HG02852 (cell line): ENCODE measurements at regions not wholly inside any gene's neighbourhood (a gene's known extent, or its start where the extent isn't known, plus 50 kb on each side); places are given as distances from the start of the nearest gene placed in this dataset.
"Not testable (repeated sequence)": the region's sequence is repeated elsewhere in the genome, so short reads cannot be mapped to it uniquely, and the experiment has no call there.

Experiments used
- ATAC-seq: cut with Tn5 transposase; IDR thresholded peaks from one replicate; pipeline ENCODE4 v1.9.1; 2021; ENCODE audit warnings: mild to moderate bottlenecking, moderate library complexity; ENCODE audit not compliant: unreplicated experiment

DNA sequence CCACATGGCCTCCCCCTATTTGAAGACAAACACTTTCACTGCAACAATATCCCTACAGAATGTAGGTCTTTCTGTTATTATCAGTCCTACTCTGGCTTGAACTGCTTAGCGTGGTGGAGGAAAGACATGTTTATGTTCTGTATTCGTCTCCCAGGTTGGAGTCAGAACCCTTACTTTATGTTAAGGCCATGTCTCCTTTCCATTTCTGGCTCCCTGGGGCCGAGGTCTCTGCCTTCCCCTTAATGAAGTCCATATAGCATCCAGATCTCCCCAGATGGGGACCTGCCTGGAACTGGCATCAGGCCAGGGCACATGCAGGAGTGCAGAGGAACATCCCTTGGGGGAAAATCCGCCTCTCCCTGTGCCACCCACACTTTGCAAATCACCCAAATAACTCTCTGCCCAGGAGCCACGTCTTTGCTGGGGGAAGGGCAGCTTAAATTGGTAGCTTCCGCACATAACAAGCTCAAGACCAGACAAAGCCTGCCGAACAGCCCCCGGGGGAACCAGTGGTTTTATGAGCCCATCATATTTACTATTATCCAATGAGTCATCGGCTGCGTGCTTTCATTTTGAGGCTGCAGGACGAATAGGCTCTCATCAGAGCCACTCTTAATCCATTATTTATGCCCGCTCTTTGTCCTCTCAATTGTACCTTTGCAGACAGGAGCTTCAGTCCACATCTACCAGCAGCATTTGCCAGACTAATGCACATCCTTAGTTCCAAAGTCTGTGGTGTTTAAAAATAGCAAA is 237.0 kb downstream of the UACA start:
- no peak for ATAC-seq

DNA sequence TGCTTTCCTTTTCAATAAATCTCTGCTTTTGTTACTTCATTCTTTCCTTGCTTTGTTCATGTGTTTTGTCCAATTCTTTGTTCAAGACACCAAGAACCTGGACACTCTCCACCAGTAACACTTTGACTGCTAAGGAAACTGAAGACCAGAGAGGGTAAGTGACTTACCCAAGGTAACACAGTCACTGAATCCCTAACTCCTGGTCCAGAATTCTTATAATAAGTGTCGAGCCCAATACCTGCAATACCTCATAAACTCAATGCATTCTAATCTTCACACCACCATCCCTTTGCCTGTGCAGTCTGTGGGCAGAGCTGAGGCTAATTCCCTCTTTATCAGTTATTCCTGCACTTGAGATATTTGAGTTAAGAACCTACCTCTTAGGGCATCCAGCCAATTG is 237.8 kb downstream of the UACA start:
- no peak for ATAC-seq

DNA sequence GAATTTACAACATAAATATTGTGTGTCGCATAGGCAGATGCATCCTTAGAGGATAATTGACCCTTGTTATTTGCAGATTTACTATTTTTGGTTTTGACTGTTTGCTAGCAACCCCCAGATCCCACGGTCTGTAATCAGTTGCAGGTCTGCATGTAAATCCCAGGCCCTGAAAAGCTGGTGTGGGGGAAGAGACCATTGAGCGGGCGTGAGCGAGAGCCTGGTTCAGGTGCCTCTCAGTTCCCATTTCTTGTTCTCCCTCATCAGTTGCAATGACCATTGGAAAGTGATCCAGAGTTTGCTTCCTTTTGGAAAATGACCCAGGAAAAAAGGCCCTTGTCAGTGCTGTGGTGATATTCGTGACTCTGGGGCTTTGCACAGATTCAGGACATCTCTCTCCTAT is 238.9 kb downstream of the UACA start:
- no peak for ATAC-seq

DNA sequence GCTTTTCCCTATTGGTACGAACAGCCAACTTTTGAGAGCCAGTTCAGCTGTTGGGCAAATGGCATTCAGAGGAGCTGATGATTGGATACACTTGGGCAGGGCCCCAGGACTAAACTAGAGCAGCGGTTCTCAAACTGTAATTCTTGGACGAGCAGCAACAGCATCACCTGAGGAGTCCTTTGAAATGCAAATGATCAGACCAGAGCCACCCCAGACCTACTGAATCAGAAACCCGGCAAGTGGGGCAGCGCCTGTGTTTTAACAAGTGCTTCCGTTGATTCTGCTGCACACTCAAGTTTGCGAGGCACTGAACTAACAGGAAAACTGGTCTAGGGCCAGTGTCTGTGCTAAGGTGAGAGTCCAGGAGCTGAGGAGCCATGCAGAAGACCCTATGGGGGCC is 239.7 kb downstream of the UACA start:
- no peak for ATAC-seq

DNA sequence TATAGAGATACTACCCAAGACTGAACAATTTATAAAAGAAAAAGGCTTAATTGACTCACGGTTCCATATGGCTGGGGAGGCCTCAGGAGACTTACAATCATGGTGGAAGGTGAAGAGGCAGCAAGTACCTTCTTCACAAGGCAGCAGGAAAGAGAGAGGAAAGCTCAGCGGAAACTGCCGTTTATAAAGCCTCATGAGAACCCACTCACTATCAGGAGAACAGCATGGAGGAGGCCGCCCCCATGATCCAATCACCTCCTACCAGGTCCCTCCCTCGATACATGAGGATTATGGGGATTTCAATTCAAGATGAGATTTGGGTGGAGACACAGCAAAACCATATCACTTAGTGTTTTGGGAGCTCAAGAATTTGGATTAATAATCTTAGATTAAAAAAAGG is 240.2 kb downstream of the UACA start:
- no peak for ATAC-seq

DNA sequence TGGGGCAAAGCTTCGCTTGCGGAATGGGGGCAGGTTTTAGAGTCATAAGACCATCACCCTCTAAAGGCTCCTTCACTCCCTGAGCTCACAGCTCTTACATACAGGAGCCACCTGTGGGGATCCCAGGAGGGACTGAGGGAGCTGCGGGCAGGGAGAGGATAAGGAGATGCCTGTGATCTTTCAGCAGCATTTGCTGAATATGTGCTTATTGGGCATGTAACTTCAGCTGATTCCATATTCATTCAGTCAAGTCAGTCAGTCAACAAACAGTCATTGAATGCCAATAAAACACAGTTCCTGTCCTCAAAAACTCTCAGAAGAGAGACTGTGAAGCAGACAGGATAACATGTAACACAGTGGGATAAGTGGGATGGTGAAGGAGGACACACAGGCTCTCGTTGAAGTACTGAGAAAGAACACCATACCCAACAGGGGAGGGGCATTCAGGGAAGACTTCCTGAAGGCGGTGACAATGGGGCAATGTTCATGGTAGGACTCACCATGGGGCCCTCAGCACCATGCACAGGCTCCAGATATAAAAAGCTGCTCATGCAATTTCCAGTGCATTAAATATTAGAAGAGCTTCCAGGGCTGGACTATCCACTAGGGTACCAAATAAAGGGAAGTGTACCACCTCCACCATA is 240.9 kb downstream of the UACA start:
- no peak for ATAC-seq

DNA sequence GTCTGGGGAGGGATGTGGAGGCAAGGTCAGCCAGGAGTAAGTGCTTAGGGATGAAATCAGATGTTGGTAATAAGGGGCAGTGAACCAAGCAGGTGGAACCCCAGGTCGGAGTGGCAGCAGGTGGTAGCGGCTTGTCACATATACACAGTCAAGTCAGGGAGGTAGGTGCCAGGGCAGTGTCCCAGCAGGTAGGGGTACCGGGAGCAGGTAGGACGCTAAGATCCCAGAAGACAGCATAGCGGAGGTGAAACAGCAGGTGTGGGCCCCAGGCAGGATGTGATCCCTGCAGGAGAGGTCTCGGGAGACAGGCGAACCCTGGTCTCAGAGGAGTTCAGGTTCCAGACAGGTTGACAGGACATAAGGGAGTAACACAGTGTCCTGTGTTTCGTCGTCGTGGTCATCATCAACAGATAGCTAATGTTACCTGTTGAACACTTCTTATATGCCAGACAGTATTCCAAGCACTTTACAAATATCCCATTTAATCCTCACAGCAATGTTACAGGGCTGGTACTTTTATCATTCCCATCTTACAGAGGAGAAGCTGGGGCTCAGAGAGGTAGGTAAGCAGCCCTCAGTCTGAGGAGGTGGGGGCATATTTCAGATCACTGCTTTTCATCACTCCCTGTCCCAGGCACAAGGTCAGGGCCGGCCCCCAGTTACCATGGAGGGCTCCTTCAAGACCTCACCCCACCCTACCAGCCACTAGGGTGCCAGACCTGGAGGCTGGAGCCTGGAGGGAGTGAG is 241.6 kb downstream of the UACA start:
- ATAC-seq, result no peak

DNA sequence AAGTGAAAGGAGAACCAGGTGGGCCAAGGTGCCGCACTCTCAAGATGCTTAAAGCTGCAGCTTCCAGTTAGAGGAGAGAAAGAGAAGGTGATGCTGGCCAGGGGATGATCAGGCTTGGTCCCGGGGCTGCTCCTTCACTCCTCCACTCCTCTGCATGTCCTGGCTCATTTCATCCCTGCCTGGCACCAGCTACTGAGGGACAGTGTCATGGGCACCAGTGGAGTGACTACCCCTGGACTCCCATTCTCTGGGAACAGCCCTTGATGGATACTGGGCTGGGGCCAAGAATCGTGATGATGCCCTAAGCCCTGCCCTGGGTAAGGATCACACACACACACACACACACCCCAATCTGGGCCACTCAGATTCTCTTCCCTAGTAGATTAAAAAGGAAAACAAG is 243.7 kb downstream of the UACA start:
- no peak for ATAC-seq

DNA sequence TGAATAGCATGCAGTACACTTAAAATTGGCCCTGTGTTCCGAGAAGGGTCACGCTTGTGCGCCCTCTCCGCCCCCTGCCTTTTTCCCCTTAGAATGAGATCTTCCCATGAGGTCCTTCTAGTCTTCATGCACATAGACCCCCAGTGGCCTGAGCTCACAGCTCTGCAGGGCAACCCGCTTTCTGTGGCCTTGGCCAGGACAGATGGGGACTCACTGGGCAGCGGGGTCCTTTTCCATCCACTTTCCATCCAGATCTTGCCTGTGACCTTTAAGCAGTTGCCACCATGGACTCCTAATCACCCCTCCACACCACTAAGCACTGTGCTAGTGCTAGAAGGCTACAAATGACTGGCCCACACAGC is 244.4 kb downstream of the UACA start:
- no peak for ATAC-seq

DNA sequence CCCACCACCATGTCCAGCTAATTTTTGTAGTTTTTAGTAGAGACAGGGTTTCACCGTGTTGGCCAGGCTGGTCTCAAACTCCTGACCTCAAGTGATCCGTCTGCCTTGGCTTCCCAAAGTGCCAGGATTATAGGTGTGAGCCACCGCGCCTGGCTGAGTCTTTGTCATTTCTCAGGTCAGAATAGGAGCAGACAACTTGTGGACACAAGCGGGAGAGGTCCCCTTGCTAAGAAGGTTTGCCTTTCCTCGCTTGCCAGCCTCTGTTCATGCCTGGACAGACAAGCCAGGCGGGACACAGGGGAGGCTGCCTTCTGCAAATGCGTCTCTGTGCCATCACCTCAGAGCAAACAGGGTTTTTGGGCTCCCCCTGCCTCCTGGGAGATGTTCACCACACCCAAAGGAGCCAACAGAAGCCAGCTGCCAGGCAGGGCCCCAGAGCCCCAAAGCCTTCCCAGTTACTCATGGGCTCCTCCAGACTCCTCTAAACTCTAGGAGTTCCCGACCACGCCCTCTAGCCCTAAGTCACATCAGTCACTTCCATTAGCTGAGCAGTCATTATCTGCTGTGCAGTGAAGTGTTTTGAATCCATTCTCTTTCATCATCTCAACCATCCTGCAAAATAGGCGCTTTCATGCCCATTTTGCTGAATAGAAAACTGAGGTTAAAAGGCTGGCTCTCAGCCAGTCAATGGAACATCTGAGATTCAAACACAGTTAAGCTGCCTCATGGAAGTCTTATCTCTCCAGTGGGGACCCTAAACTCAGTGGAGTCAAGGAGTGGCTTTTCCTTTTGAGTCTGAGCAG is 245.0 kb downstream of the UACA start:
- no peak for ATAC-seq

DNA sequence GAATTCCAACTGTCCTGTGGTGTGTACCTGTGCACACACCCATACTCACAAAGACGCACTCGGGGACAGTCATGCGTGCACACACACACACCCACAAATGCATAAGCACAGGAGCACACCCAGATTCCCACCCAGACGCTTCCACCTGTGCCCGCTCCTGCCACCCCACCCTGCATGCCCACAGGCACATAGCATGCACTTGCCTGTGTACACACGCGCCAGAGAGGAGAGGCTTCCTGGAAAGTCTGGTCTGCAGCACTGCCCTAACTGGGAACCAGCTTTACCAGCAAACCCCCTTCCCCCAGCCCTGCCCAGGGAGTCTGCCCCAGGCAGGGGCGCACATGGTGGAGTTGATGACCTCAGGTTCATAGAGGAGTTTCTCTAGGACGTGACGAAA is 246.2 kb downstream of the UACA start:
- no peak for ATAC-seq

DNA sequence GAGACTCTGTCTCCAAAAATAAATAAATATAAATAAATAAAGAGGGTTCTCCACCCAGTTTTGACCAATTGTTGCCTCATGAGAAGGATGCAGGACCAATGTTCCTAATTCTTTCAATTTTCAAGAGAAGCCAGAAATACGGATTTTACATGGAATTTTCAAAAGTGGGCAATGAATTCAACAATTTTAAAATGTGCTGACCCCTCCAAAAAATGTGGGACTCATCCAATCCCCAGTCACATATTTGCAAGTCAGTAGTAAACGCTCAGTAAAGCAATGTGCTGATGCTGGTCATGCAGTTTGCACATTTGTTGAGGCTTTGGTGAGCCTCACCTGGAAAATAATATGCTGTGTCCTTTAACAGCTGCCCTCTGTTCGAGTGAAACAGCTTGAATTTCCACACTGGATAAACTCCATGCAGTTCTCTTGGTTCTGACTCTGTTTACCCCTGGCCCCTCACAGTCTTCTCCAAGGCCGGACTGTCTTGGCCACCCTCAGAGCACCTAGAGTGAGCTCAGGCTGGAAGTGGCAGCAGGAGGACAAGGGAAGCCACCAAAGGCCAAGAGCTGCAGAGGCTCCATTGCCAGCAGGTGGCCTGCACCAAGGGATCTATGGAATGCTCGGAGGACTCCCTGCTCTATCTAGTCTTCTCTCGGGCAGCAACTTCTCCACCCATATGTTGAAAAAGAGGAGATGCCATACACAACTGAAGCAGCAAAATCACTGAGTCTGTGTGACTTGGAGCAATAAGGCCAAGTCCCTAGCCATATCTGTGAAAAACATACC is 246.8 kb downstream of the UACA start:
- no peak for ATAC-seq

DNA sequence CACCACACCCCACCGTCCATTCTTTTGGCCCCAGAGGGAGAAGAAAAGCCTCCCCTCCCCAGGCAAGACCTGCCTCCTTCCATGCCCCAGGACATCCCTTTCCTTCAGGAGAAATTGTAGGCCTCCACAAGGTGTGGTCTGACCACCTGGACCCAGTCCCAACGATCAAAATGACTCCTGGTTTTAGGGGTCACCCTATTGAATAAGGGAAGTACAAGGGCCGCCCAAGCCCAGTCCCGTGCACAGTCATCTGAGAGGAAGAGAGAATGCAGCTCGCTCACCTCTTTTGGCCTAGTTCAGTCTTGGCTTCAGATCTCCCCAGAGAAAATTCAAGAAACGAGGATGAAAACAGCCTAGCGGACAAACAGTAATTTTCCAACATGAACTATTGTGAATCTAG is 249.1 kb downstream of the UACA start:
- ATAC-seq, result no peak

DNA sequence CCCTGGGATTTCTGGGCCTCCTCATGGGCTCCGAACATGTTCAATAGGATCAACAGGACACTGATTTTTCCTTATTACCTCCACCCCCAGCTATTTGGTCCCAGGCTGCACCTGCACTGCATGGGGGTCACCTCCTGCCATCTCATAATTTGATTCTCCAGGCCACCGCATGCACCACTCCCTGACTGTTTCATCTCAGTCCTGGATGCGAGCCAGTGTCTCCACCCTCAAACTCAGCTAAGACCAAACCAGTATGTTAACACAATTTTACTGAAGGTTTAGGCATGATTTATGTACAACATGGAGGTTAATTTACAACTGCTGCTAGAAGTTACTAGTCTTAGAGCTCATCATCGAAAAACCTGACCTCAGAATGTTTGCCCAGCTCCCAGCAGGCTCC is 249.5 kb downstream of the UACA start:
- no peak for ATAC-seq

DNA sequence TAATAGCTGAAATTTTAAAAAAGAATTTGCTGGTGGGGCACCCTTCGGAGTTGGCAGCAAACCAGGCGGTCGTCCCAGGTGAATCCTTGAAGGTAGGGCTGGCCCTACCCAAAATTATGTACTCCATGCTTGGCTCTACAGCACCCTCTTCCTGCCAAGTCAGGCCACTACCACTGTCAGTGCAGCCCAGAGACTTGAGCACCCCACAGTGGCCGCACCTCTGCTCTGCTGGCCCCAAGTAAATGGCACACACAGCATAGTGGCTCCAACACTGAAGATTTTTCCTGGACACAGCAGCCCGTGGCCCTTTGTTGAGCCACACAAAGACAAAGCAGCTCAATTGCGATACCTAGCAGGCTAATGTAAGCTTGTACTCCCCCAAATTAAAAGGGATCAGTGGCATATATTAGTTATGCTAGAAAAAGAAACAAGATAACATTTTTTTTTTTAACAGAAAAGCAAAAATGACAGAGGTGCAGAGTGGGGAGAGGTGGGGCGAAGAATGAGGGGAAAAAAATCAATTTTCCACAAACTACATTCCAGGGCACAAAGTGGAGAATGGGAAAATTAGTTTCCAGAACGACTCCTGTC is 250.5 kb downstream of the UACA start:
- ATAC-seq, result peak; percentile 67

DNA sequence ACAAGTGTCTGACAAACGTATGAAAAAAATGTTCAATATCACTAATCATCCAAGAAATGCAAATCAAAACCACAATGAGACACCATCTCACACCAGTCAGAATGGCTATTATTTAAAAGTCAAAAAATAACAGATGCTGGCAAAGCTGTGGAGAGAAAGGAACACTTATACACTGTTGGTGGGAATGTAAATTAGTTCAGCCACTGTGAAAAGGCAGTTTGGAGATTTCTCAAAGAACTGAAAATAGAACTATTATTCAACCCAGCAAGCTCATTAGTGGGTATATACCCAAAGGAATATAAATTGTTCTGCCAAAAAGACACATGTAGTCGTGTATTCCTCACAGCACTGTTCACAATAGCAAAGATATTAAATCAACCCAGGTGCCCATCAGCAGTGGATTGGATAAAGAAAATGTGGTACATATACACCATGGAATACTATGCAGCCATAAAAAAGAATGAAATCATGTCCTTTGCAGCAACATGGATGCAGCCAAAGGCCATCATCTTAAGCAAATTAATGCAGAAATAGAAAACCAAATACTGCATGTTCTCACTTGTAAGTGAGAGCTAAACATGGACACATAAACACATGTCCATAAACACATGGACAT is 251.3 kb downstream of the UACA start:
- ATAC-seq, result not testable (repeated sequence)

DNA sequence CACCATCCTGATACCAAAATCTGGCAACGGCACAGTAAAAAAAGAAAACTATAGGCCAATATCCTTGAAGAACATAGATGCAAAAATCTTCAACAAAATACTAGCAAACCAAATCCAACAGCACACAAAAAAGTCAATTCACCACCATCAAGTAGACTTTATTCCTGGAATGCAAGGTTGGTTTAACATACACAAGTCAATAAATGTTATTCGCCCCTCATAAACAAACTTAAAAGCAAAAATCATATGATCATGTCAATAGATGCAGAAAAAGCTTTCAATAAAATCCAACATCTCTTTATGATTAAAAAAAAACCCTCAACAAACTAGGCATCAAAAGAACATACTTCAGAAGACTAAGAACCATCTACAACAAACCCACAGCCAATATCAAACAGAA is 252.9 kb downstream of the UACA start:
- no peak for ATAC-seq

DNA sequence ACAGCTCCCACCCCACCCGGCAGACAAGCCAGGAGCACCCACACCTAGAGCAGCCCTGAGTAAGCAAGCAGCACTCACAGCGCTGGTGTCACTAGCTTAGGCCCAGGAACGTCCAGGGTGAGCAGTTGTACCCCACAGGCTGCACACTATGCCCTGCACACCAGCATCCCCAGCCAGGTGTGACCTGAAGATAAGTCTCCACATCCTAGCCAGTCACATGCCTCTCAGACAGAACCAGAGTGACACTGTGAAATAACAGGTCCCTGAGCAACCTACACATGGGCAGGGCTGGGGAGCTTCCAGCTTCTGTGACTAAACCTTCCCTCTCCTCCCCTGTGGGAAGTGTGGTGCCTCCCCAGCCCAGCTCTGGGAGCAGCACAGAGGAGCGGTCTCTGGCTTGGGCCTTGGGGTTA is 253.6 kb downstream of the UACA start:
- no peak for ATAC-seq

DNA sequence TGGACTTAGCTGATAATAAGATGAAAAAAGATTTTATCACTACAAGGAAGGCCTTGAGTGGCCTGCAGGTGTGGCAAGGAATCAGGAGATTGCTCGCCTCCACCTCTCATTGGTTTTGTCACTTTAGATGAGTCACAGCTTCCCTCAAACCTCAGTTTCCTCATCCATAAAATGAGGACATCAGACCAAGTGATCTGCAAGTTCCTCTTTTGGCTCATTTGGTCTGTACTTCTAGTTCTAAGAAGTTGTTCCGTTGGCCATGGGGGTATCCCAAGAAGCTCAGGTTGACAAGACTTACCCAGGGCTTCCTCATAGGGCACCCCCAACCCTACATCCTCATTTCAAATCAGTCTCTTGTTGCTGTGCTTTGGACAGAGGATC is 254.1 kb downstream of the UACA start:
- ATAC-seq, result no peak
